Kidney epithelial cell (primary cell): ENCODE measurements at regions not wholly inside any gene's neighbourhood (a gene's known extent, or its start where the extent isn't known, plus 50 kb on each side); places are given as distances from the start of the nearest gene placed in this dataset.

ENCODE experiments used
- DNase-seq: peaks from one replicate; pipeline ENCODE4 v3.0.0-alpha.2; 2010; ENCODE audit warnings: low read depth
- H3K27me3 ChIP-seq: 2 replicates; pipeline ENCODE4 v1.6.0; 2011; ENCODE audit warnings: low read length; ENCODE audit not compliant: control insufficient read depth, insufficient read depth
- H3K36me3 ChIP-seq: 2 replicates; pipeline ENCODE4 v1.5.1; 2011; ENCODE audit warnings: low read length; ENCODE audit not compliant: control insufficient read depth, insufficient read depth
- H3K4me3 ChIP-seq: 2 replicates; pipeline ENCODE4 v1.5.1; 2011; ENCODE audit warnings: low read depth, mild to moderate bottlenecking, control low read depth, low read length
- TF ChIP-seq, protein P1 (sequence below): IDR thresholded peaks from 2 replicates; pipeline ENCODE4 v1.5.1; 2011; ENCODE audit warnings: mild to moderate bottlenecking, moderate library complexity, low read length, control low read depth, inconsistent platforms; ENCODE audit not compliant: insufficient read depth, poor library complexity, severe bottlenecking

DNA sequence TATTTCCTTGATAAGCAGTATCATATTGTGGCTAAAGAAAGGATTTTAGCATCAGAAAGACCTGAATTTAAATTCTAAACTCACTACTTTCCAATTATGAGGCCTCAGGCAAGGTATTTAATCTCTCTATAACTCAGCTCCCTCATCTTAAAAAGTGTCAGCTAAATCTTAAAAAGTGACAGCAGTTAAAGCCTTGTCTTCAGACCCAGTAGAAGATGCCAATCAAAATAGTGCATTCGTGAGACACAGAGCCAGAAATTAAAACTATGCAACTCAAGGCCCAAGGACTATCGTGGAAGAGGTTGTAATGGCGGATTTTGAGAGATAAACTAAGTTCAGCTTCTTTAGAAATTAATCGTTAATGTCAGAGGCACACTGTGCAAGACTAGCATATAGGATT is 677.5 kb upstream of the BRINP3 start:
- no peak for DNase-seq
- Histone ChIP-seq H3K36me3 (no peaks in the 10 kb centered on the region), H3K4me3 (no peak overlapping the region), H3K27me3 (no peaks in the 10 kb centered on the region)
- TF ChIP-seq, protein P1, sequence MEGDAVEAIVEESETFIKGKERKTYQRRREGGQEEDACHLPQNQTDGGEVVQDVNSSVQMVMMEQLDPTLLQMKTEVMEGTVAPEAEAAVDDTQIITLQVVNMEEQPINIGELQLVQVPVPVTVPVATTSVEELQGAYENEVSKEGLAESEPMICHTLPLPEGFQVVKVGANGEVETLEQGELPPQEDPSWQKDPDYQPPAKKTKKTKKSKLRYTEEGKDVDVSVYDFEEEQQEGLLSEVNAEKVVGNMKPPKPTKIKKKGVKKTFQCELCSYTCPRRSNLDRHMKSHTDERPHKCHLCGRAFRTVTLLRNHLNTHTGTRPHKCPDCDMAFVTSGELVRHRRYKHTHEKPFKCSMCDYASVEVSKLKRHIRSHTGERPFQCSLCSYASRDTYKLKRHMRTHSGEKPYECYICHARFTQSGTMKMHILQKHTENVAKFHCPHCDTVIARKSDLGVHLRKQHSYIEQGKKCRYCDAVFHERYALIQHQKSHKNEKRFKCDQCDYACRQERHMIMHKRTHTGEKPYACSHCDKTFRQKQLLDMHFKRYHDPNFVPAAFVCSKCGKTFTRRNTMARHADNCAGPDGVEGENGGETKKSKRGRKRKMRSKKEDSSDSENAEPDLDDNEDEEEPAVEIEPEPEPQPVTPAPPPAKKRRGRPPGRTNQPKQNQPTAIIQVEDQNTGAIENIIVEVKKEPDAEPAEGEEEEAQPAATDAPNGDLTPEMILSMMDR, result no peak

DNA sequence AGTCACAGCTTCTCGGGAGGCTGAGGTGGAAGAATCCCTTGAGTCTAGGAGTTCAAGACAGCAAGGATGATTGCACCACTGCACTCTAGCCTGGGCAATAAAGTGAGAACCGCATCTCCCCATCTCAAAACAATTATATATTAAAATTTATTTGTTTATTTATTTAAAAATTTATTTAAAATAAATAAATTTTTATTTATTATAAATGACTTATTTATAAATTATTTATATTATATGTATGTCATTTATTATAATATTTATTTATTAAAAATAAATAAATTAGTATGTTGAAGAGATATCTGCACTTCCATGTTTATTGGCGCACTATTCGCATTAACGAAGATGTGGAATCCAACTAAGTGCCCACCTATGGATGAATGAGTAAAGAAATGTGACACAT is 683.2 kb upstream of the BRINP3 start:
- H3K27me3 ChIP-seq, result no peaks in the 10 kb centered on the region
- TF ChIP-seq, protein P1, result no peak
- H3K36me3 ChIP-seq, result no peaks in the 10 kb centered on the region
- H3K4me3 ChIP-seq, result no peak overlapping the region
- DNase-seq, result no peak

DNA sequence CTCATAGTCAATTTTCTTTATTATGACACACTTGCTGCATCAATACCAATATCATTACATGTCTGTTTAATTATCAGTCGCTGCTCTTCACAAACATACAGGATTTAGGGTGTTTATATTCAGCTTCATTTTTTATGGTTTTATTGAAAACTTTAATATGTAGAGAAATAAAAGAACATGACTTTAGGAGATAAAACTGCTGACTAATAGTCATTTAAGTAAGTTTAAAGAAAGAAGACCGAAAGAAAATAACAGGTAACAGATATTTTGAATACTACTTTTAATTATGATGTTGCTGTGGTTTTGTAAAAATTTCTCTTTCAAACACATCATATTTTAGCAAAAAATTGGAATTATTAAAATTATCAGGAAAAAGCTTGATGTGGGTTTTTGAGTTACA is 685.1 kb upstream of the BRINP3 start:
- Histone ChIP-seq H3K4me3 (no peak overlapping the region), H3K36me3 (no peaks in the 10 kb centered on the region), H3K27me3 (no peaks in the 10 kb centered on the region)
- DNase-seq, result no peak
- TF ChIP-seq, protein P1, result no peak

DNA sequence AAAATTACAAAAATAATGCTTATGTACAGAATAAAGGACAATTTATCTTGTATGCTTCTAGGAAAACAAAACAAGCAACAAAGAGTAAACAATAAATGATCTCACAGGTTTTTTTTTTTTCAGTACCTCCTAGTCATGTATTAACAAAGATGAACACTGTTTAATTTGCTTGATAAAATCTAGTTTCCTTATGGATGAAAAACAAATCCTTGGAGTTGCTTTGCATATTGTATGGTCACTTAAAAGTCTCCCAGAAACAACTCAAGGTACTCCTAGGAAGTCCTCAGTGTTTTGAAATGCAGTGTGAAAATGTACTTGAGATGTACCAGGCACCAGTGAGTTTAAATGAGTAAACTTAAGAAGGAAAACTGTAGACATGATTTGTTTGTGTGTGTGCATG is 686.0 kb upstream of the BRINP3 start:
- DNase-seq, result no peak
- Histone ChIP-seq H3K27me3 (no peaks in the 10 kb centered on the region), H3K36me3 (no peaks in the 10 kb centered on the region), H3K4me3 (no peak overlapping the region)
- TF ChIP-seq, protein P1, result no peak

DNA sequence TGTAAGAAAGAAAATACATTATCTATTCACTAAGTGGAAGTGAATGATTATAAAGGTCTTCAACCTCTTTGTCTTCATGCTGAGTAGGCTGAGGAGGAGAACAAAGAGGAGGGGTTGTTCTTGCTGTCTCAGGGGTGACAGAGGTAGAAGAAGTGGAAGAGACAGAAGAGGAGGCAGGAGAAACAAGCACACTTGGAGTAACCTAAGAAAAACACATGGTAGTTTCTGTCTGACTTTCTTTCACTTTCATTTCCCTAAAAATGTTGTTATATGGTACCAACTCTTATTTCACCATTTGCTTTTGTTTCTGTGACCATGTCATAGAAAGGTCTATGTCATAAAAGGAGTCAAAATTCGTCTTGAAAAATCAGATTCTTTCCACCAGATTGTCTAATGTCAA is 696.6 kb upstream of the BRINP3 start:
- TF ChIP-seq, protein P1, result no peak
- DNase-seq, result no peak
- no peaks in the 10 kb centered on the region for H3K36me3 ChIP-seq
- H3K4me3 ChIP-seq, result no peak overlapping the region
- H3K27me3 ChIP-seq, result no peaks in the 10 kb centered on the region

DNA sequence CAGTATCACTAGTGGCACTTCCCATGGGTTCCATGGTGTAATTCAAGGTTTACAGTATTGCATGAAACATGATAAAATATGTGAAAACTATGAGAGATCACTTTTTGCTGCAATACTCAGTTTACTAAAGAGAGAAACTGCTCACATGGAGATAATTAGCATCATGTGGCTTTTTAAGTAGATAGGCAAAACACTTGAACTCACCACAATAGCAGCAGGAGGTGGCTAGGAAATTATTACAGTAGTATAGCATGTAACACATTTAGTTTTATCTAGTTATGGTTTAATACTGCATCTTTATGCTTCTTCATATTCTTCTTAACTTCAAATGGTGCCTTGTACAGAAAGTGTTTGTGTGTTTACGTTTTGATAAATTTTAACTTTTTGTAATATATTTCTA is 698.5 kb upstream of the BRINP3 start:
- Histone ChIP-seq H3K36me3 (no peaks in the 10 kb centered on the region), H3K27me3 (no peaks in the 10 kb centered on the region), H3K4me3 (no peak overlapping the region)
- DNase-seq, result no peak
- TF ChIP-seq, protein P1, result no peak
